Gastroesophageal sphincter (tissue), 3 donors: ENCODE measurements at regions not wholly inside any gene's neighbourhood (a gene's known extent, or its start where the extent isn't known, plus 50 kb on each side); places are given as distances from the start of the nearest gene placed in this dataset.

Experiments used
- CTCF ChIP-seq, 4 experiments: fragments of 200-600 bp in 2 of 4; fragments of 450-650 bp in 2 of 4; sonication (generic) in 1 of 4; IDR thresholded peaks; one replicate each; pipeline ENCODE4 v1.5.1; 2017 to 2019; ENCODE audit warnings: antibody characterized with exemption in 4 of 4, mild to moderate bottlenecking in 2 of 4, moderate library complexity in 2 of 4
- EP300 ChIP-seq: sonication (generic); formaldehyde crosslinking; IDR thresholded peaks from one replicate; pipeline ENCODE4 v1.6.1; 2017; ENCODE audit warnings: antibody characterized with exemption, mild to moderate bottlenecking
- POLR2A ChIP-seq, 2 donors: fragments of 450-650 bp; IDR thresholded peaks; one replicate each; pipeline ENCODE4 v1.6.1; 2017; ENCODE audit warnings: antibody characterized with exemption in 2 of 2, mild to moderate bottlenecking in 2 of 2, moderate library complexity in 1 of 2

GRCh38 chr22:49067504-49067903, 760.2 kb downstream of the BRD1 start:
- TF ChIP-seq CTCF (IDR thresholded peaks at IDR 0.05) (no peak), POLR2A (IDR thresholded peaks at IDR 0.05) (no peak), EP300 (no peak)
